Endothelial cell (in vitro differentiated cells): ENCODE measurements at regions not wholly inside any gene's neighbourhood (a gene's known extent, or its start where the extent isn't known, plus 50 kb on each side); places are given as distances from the start of the nearest gene placed in this dataset.
A peak's percentile ranks its signal among the peaks of the same experiment; 100 is the strongest.

Experiments
- DNase-seq: peaks from one replicate; pipeline ENCODE4 v3.0.0; 2021; ENCODE audit warnings: low spot score
- H3K27ac Mint-ChIP-seq: one replicate; pipeline ENCODE4 v1.8.0; 2021; ENCODE audit warnings: mixed read lengths, inconsistent platforms; ENCODE audit not compliant: unreplicated experiment
- H3K27me3 Mint-ChIP-seq: one replicate; pipeline ENCODE4 v1.8.0; 2021; ENCODE audit warnings: mild to moderate bottlenecking, moderate library complexity, mixed read lengths, inconsistent platforms; ENCODE audit not compliant: unreplicated experiment
- H3K36me3 Mint-ChIP-seq: one replicate; pipeline ENCODE4 v1.8.0; 2021; ENCODE audit warnings: mild to moderate bottlenecking, low read depth, mixed read lengths, inconsistent platforms; ENCODE audit not compliant: unreplicated experiment
- H3K4me1 Mint-ChIP-seq: one replicate; pipeline ENCODE4 v1.8.0; 2021; ENCODE audit warnings: mild to moderate bottlenecking, mixed read lengths, inconsistent platforms; ENCODE audit not compliant: unreplicated experiment
- H3K4me3 Mint-ChIP-seq: one replicate; pipeline ENCODE4 v1.8.0; 2021; ENCODE audit warnings: mild to moderate bottlenecking, mixed read lengths, inconsistent platforms; ENCODE audit not compliant: unreplicated experiment
- H3K9me3 Mint-ChIP-seq: one replicate; pipeline ENCODE4 v1.8.0; 2021; ENCODE audit warnings: mixed read lengths, inconsistent platforms; ENCODE audit not compliant: unreplicated experiment
- CTCF ChIP-seq: fragments of 200-600 bp; sonication (generic); IDR thresholded peaks from one replicate; pipeline ENCODE4 v1.5.0; 2021; ENCODE audit warnings: antibody characterized with exemption; ENCODE audit not compliant: unreplicated experiment

- Mint-ChIP-seq H3K27me3 (no peaks in the 10 kb centered on the region), H3K27ac (no peak overlapping the region), H3K4me3 (no peak overlapping the region), H3K4me1 (no peaks in the 10 kb centered on the region), H3K9me3 (no peaks in the 10 kb centered on the region), H3K36me3 (no peaks in the 10 kb centered on the region)
- TF ChIP-seq CTCF: no peak
- DNase-seq: peak; percentile 51
These were observed 2125.8 kb upstream of the WWC1 start for GRCh38 chr5:166165596-166165995.

GRCh38 chr5:166166071-166166470, 2125.4 kb upstream of the WWC1 start:
- Mint-ChIP-seq H3K27ac (no peak overlapping the region), H3K4me1 (no peaks in the 10 kb centered on the region), H3K36me3 (no peaks in the 10 kb centered on the region), H3K4me3 (no peak overlapping the region), H3K9me3 (no peaks in the 10 kb centered on the region), H3K27me3 (no peaks in the 10 kb centered on the region)
- no peak for DNase-seq
- TF ChIP-seq CTCF: no peak

DNA sequence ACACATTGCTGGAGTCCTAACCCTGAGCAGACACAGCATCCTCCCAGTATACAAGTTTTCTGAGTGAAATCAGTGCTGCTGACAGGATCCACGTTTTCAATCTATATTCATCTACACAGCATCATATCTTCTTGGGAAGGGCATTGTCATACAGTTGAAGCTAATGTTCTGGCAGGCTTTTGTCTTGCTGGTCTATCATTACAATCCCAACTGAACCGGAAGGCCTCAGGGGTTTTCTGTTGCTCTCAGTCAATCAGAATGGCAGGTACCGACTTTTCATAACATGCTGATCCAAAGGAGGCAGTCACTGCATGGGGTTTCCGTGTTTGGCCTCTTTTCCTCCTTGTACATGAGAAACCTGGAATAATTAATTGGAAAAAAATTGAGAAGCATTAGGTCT, 2118.8 kb upstream of the WWC1 start:
- Mint-ChIP-seq H3K9me3 (no peaks in the 10 kb centered on the region), H3K36me3 (no peaks in the 10 kb centered on the region), H3K4me3 (no peak overlapping the region), H3K4me1 (no peaks in the 10 kb centered on the region), H3K27ac (no peak overlapping the region), H3K27me3 (no peaks in the 10 kb centered on the region)
- no peak for DNase-seq
- no peak for TF ChIP-seq CTCF

DNA sequence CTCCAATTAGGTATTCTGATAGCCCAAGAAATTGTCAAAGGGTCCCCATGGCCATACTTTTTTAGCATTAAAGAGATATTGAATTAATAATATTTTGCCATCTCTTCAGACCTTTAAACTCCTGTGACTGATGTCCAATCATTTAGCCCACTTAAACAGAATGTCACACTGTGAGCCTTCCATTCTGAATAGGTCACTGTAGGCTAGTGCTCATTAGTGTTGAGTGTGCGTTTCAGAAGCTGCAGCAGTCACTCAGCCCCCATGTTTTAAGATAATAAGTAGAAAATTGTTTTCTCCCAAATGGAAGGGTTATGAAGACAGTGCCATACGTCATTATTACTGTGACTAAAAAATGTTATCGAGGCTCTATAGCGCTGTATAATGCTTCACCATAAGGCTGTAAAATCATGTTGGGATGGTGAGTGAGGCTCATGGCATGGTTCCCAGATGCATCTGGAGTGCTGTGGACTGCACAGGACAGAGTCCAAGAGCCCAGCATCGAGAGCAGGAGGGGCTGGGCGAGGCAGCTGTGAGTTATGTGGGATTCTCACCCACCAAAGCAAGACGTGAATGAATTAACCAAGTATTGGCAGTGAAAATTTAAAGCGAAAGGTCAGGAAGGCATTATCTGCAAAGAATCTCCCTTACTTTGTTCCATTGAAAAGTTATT, 2112.9 kb upstream of the WWC1 start:
- H3K27ac Mint-ChIP-seq: no peak overlapping the region
- H3K27me3 Mint-ChIP-seq: peaks cover 1% of the 10 kb centered on the region
- no peak for TF ChIP-seq CTCF
- H3K9me3 Mint-ChIP-seq: no peaks in the 10 kb centered on the region
- H3K36me3 Mint-ChIP-seq: no peaks in the 10 kb centered on the region
- no peak overlapping the region for H3K4me3 Mint-ChIP-seq
- H3K4me1 Mint-ChIP-seq: no peaks in the 10 kb centered on the region
- DNase-seq: no peak

DNA sequence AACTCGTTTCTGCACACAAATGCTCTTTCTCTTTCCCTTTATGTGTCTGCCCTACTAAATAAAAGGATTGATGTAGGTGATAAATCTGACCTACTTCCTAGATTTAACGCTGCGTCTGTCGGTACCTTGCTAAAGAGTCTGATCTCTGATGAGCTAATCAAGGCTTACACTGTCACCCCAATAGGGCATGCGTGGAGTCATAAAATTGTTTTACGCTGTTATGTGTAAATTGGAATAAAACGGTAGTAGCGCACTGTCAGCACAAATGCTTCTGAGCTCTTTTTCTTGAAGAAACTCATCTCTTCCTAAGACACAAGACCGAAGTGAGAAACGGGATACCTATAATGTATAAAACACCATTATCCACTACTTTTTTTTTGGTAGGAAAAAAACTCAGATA, 2106.3 kb upstream of the WWC1 start:
- H3K4me3 Mint-ChIP-seq: no peak overlapping the region
- no peak for TF ChIP-seq CTCF
- DNase-seq: no peak
- H3K4me1 Mint-ChIP-seq: no peaks in the 10 kb centered on the region
- H3K27me3 Mint-ChIP-seq: peaks cover 1% of the 10 kb centered on the region
- H3K27ac Mint-ChIP-seq: no peak overlapping the region
- H3K9me3 Mint-ChIP-seq: no peaks in the 10 kb centered on the region
- no peaks in the 10 kb centered on the region for H3K36me3 Mint-ChIP-seq
